MM.1S (cell line): ENCODE measurements at regions not wholly inside any gene's neighbourhood (a gene's known extent, or its start where the extent isn't known, plus 50 kb on each side); places are given as distances from the start of the nearest gene placed in this dataset.

Experiments
- CTCF ChIP-seq: fragments of 300-600 bp; sonication (generic); IDR thresholded peaks from 2 replicates; pipeline ENCODE4 v1.5.1; 2016; ENCODE audit warnings: antibody characterized with exemption, low read length, mixed read lengths
- EZH2phosphoT487 ChIP-seq: fragments of 300-600 bp; sonication (generic); IDR thresholded peaks from 2 replicates; pipeline ENCODE4 v1.6.1; 2018; ENCODE audit warnings: antibody characterized with exemption, low read length

DNA sequence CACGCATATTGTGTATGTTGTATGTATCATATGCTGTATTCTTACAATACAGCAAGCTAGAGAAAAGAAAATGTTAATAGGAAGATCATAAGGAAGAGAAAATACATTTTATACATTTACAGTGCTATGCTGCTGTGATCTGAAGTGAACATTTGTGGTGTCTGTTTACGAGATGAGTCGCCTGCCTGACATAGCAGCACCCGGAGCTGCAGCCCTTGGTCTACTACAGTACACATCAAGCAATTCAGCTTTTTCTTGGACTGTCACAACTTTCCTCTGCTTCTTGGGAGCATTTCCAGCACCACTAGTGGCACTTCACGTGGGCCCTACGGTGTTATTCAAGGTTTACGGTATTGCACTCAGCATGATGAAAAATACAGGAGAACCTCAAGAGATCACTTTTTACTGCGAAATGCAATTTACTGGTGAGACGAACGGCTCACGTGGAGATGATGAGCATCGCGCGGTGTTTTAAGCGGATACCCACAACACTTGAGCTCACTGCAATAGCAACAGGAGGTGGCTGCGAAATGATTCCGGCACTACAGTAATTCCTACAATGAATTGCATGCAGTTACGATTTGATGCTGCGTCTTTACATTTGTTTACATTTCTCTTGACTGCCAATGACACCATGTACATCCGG, 308.4 kb downstream of the FGF9 start:
- TF ChIP-seq CTCF = no peak
- TF ChIP-seq EZH2phosphoT487 = no peak
